ENCODE measurements at regions not wholly inside any gene's neighbourhood (a gene's known extent, or its start where the extent isn't known, plus 50 kb on each side); places are given as distances from the start of the nearest gene placed in this dataset.

- 91% methylated on average over 7 of the region's 9 CpGs for WGBS (ENCODE audit: insufficient coverage)
- Histone ChIP-seq H3K4me3 (ENCODE audit: control extremely low read depth in 1 of 5, extremely low read depth in 1 of 5, insufficient read depth in 1 of 5, low read depth in 2 of 5, low read length in 4 of 5) (no peak overlapping the region), H3K36me3 (replicated peaks in 1 of 2; ENCODE audit: control extremely low read depth in 1 of 2, control insufficient read depth in 1 of 2, extremely low read depth in 1 of 2, insufficient read depth in 2 of 2, low read length in 1 of 2) (no peaks in the 10 kb centered on the region), H2AFZ (ENCODE audit: insufficient read depth, low read depth, low read length, poor library complexity, severe bottlenecking) (no peak overlapping the region), H3K27ac (ENCODE audit: low read length in 2 of 2) (no peak overlapping the region), H3K27me3 (replicated peaks in 1 of 4; ENCODE audit: control extremely low read depth in 1 of 4, control insufficient read depth in 3 of 4, insufficient read depth in 4 of 4, low read length in 3 of 4) (no peaks in the 10 kb centered on the region), H3K9ac (ENCODE audit: low read length) (no peak overlapping the region), H3K4me2 (replicated peaks; ENCODE audit: low read depth, low read length, poor library complexity, severe bottlenecking) (no peak overlapping the region), H3K9me3 (ENCODE audit: control extremely low read depth in 1 of 3, control insufficient read depth in 2 of 3, insufficient read depth in 1 of 3, low read length in 2 of 3) (peaks cover 0 to 52% (median 0%) of the 10 kb centered on the region in 3 donors), H3K79me2 (ENCODE audit: control insufficient read depth, insufficient read depth, low read length) (no peaks in the 10 kb centered on the region), H3K4me1 (ENCODE audit: control insufficient read depth in 2 of 2, insufficient read depth in 2 of 2, low read length in 2 of 2) (no peaks in the 10 kb centered on the region), H4K20me1 (ENCODE audit: control insufficient read depth, insufficient read depth, low read length, poor library complexity, severe bottlenecking) (no peaks in the 10 kb centered on the region)
- TF ChIP-seq EZH2 (IDR thresholded peaks at IDR 0.05; ENCODE audit: borderline replicate concordance, insufficient read depth, low read depth, low read length, poor library complexity, severe bottlenecking) (no peak), CTCF (IDR thresholded peaks at IDR 0.05) (no peak)
- no peaks in the 10 kb centered on the region for H3K4me1 Mint-ChIP-seq
- H3K27me3 Mint-ChIP-seq = no peaks in the 10 kb centered on the region
- intact Hi-C loops (cut with micrococcal nuclease) = no loop called here
- CTCF ChIA-PET = no interaction called here
- no peak for ATAC-seq (ENCODE audit: low read depth)
- H3K27ac Mint-ChIP-seq = no peak overlapping the region
- POLR2A ChIA-PET = no interaction called here
- DNase-seq = no peak
- no peak overlapping the region for H3K4me3 Mint-ChIP-seq
- peaks cover 23% of the 10 kb centered on the region for H3K9me3 Mint-ChIP-seq (ENCODE audit: insufficient read depth)
These were observed 126.3 kb upstream of the FOXD4L5 start for GRCh38 chr9:65411336-65411735.

- no peak for ATAC-seq (ENCODE audit: low read depth)
- no peaks in the 10 kb centered on the region for H3K27me3 Mint-ChIP-seq
- no peak overlapping the region for H3K27ac ChIP-seq (ENCODE audit: low read length in 2 of 2)
- ChIA-PET CTCF (no interaction called here), POLR2A (no interaction called here)
- no peaks in the 10 kb centered on the region for H4K20me1 ChIP-seq (ENCODE audit: control insufficient read depth, insufficient read depth, low read length, poor library complexity, severe bottlenecking)
- H2AFZ ChIP-seq (ENCODE audit: insufficient read depth, low read depth, low read length, poor library complexity, severe bottlenecking) = no peak overlapping the region
- H3K4me2 ChIP-seq (replicated peaks; ENCODE audit: low read depth, low read length, poor library complexity, severe bottlenecking) = no peak overlapping the region
- TF ChIP-seq EZH2 (IDR thresholded peaks at IDR 0.05; ENCODE audit: borderline replicate concordance, insufficient read depth, low read depth, low read length, poor library complexity, severe bottlenecking) = no peak
- TF ChIP-seq CTCF (IDR thresholded peaks at IDR 0.05) = no peak
- H3K4me3 Mint-ChIP-seq = no peak overlapping the region
- 80% methylated on average over 14 of the region's 14 CpGs for WGBS (ENCODE audit: insufficient coverage)
- H3K36me3 ChIP-seq (replicated peaks in 1 of 2; ENCODE audit: control extremely low read depth in 1 of 2, control insufficient read depth in 1 of 2, extremely low read depth in 1 of 2, insufficient read depth in 2 of 2, low read length in 1 of 2) = no peaks in the 10 kb centered on the region
- H3K9me3 Mint-ChIP-seq (ENCODE audit: insufficient read depth) = peaks cover 23% of the 10 kb centered on the region
- intact Hi-C loops (cut with micrococcal nuclease) = no loop called here
- no peaks in the 10 kb centered on the region for H3K4me1 ChIP-seq (ENCODE audit: control insufficient read depth in 2 of 2, insufficient read depth in 2 of 2, low read length in 2 of 2)
- peaks cover 0 to 56% (median 0%) of the 10 kb centered on the region in 3 donors for H3K9me3 ChIP-seq (ENCODE audit: control extremely low read depth in 1 of 3, control insufficient read depth in 2 of 3, insufficient read depth in 1 of 3, low read length in 2 of 3)
- H3K27ac Mint-ChIP-seq = no peak overlapping the region
- no peak overlapping the region for H3K4me3 ChIP-seq (ENCODE audit: control extremely low read depth in 1 of 5, extremely low read depth in 1 of 5, insufficient read depth in 1 of 5, low read depth in 2 of 5, low read length in 4 of 5)
- H3K79me2 ChIP-seq (ENCODE audit: control insufficient read depth, insufficient read depth, low read length) = no peaks in the 10 kb centered on the region
- H3K4me1 Mint-ChIP-seq = no peaks in the 10 kb centered on the region
- H3K27me3 ChIP-seq (replicated peaks in 1 of 4; ENCODE audit: control extremely low read depth in 1 of 4, control insufficient read depth in 3 of 4, insufficient read depth in 4 of 4, low read length in 3 of 4) = no peaks in the 10 kb centered on the region
- no peak for DNase-seq
- H3K9ac ChIP-seq (ENCODE audit: low read length) = no peak overlapping the region
These were observed 125.9 kb upstream of the FOXD4L5 start for GRCh38 chr9:65410926-65411325.

Measured in B cell (primary cell).